ENCODE measurements at regions not wholly inside any gene's neighbourhood (a gene's known extent, or its start where the extent isn't known, plus 50 kb on each side); places are given as distances from the start of the nearest gene placed in this dataset.

DNA sequence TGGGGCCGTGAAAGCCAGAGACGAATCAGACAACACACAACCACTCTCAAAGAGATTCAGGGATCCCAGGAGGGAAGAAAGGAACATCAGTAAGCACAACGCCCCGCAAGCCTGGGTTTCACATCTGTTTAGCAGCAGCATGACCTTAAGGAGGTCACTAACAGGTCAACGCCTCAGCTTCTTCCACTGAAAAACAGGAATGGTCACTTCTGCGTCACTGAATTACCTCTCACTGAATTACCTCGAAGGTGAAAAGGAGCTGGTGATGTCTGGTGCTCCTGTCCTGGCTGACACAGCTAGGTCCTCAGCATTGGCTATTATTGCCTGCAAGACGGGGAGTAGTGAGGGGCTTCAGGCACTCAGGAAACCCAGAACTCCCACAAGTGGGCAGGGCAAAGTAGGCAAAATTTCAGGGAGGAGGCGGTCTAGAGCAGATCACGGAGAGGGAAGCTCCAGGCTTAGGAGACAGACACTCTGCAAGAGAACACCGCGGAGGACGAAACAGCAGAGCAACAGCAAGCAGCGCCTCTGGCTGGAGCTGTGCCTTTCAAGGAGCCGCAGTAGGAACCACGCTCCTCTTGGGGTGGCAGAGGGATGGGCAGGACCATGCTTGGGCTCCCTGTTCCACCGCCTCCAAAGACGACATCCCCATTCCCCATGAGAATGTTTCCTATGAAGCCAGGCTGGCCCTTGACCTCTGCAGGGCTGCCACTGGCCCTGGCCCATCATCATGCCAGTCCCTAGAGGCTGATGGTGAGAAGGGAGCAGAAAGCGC lies 108.4 kb downstream of the SINHCAF start:
- DNase-seq, result no peak

- no peak for DNase-seq
Observed at GRCh38 chr12:31218203-31219025, 107.5 kb downstream of the SINHCAF start.

GRCh38 chr12:31219521-31219920 lies 106.4 kb downstream of the SINHCAF start:
- no peak for DNase-seq

DNA sequence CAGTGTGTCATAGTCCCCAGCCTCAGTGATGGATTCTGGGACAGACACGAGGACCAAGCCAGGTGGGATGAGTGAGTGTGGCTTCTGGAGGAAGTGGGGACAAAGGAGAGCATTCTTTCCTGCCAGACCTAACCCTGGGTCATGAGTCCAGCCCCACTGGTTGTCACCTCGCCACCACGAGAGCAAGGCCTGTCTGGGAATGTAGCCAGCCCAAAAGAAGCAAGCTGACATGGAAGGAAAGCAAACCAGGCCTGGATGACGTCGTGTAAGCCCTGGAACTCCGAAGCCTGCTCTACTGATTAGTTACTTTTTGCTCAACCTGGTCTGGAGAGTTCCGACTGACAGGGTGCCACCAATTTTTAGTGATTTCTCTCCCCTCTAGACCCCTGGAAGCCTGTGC lies 105.9 kb downstream of the SINHCAF start:
- no peak for DNase-seq

- no peak for DNase-seq
Observed at GRCh38 chr12:31220633-31221550, 105.1 kb downstream of the SINHCAF start.

DNA sequence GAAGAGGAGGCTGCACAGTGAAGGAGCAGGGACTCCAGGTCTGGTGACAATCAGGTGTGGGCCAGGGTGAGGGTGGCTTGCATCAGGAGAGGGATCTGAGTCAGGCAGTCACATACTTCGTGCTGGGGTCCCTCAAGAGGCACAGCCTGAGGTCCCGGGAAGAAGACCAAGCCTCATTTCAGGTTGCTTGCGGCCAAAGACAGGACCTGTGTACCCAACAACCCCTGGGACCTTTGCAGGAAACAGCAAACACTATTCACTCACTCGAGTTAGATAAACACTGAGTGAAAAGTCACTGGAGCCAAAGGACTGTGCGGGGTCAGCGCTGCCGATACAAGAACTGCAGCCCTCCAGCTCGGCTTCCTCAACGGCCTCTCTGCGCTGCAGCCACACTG lies 104.4 kb downstream of the SINHCAF start:
- DNase-seq, result no peak

GRCh38 chr12:31222620-31223222 lies 103.2 kb downstream of the SINHCAF start:
- DNase-seq, result no peak

- peak; percentile 37 for DNase-seq
Observed at GRCh38 chr12:31223640-31224039, 102.3 kb downstream of the SINHCAF start.

- no peak for DNase-seq
Observed at GRCh38 chr12:31224768-31225448, 101.0 kb downstream of the SINHCAF start.

- DNase-seq, result no peak
Observed at GRCh38 chr12:31225656-31226535, 100.1 kb downstream of the SINHCAF start.

DNA sequence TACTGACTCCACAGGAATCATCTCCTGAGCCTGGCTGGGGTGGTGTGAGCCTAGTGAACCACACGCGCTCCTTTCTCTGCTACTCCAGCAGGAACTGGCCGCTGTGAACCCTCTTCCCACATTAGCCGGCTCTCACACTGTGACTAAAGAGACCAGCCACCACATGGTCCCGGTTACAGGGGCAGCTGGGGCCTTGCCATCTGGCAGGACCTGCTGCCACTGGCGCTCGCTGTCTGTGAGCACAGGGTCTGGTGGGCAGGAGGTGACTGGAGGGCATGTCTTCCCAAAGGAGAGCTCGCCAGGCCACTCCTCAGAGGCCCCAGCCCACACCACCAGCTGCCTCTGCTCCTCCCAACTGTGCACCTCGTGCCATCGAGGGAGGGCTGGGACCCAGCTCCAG lies 99.3 kb downstream of the SINHCAF start:
- DNase-seq, result no peak

DNA sequence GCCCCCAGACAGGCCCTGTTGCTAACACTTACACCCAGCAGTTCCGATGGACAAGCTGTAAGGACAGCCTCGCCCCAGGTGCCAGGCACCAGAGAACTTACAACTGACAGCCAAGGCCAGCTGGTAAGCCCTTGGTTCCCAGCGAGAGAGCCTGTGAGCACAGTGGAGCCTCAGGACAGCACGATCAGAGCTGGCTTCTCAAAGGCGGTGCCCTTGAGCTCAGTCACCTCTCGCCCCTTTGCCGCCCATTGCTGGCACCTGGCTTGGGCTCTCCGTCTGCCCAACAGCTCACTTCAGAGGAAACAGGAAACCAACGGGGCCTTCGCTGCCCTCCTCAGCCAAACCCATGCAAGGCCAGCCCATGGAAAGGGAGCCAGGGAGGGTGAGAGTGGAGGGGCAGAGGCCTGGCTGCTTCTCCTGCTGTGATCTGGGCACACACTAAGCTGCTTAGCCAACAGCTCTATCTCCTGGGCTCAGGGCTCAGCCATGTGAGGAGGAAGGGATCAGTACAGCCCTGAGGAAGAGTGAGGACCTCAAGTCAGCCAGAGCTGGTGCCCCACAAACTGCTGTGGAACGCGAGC lies 98.5 kb downstream of the SINHCAF start:
- no peak for DNase-seq

- no peak for DNase-seq
Observed at GRCh38 chr12:31228811-31229792, 96.8 kb downstream of the SINHCAF start.

DNA sequence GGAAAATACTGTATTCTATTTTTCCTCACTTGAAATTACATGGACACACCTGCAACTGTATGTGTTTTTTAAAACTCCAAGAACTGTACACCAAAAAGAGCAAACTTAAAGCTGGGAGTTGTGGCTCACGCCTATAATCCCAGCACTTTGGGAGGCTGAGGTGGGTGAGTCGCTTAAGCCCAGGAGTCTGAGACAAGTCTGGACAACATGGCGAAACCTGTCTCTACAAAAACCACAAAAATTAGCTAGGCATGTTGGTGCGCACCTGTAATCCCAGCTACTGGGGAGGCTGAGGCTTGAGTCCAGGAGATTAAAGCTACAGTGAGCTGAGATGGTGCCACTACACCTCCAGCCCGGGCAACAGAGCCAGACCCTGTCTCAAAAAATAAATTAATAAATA lies 95.9 kb downstream of the SINHCAF start:
- DNase-seq, result no peak

Data from NCI-H2081 treated with DMSO at 0.1 percent for 48 hours (cell line).